ENCODE measurements at regions not wholly inside any gene's neighbourhood (a gene's known extent, or its start where the extent isn't known, plus 50 kb on each side); places are given as distances from the start of the nearest gene placed in this dataset.

- peak; percentile 36 for DNase-seq
Observed at GRCh38 chr14:80446356-80446755, 235.1 kb upstream of the DIO2 start.

- no peak for DNase-seq
Observed at GRCh38 chr14:80445605-80446004, 234.3 kb upstream of the DIO2 start.

- DNase-seq, result peak; percentile 9
Observed at GRCh38 chr14:80434574-80435321, 223.4 kb upstream of the DIO2 start.

GRCh38 chr14:80433811-80434210 is 222.5 kb upstream of the DIO2 start:
- DNase-seq, result no peak

GRCh38 chr14:80428671-80429070 is 217.4 kb upstream of the DIO2 start:
- DNase-seq, result no peak

GRCh38 chr14:80428171-80428570 is 216.9 kb upstream of the DIO2 start:
- DNase-seq, result peak; percentile 53

GRCh38 chr14:80427101-80427500 is 215.8 kb upstream of the DIO2 start:
- peak; percentile 8 for DNase-seq

GRCh38 chr14:80426683-80427082 is 215.4 kb upstream of the DIO2 start:
- peak; percentile 56 for DNase-seq

GRCh38 chr14:80425686-80426085 is 214.4 kb upstream of the DIO2 start:
- peak; percentile 99 for DNase-seq

GRCh38 chr14:80419769-80420168 is 208.5 kb upstream of the DIO2 start:
- DNase-seq, result no peak

GRCh38 chr14:80419345-80419744 is 208.0 kb upstream of the DIO2 start:
- no peak for DNase-seq

GRCh38 chr14:80415636-80416035 is 204.3 kb upstream of the DIO2 start:
- DNase-seq, result no peak

- no peak for DNase-seq
Observed at GRCh38 chr14:80414080-80414479, 202.8 kb upstream of the DIO2 start.

- no peak for DNase-seq
Observed at GRCh38 chr14:80404413-80404812, 193.1 kb upstream of the DIO2 start.

GRCh38 chr14:80403036-80403435 is 191.7 kb upstream of the DIO2 start:
- DNase-seq, result no peak

- no peak for DNase-seq
Observed at GRCh38 chr14:80395031-80395430, 183.7 kb upstream of the DIO2 start.

- DNase-seq, result no peak
Observed at GRCh38 chr14:80393766-80394165, 182.5 kb upstream of the DIO2 start.

GRCh38 chr14:80390906-80391305 is 179.6 kb upstream of the DIO2 start:
- peak; percentile 76 for DNase-seq

GRCh38 chr14:80388980-80389711 is 177.8 kb upstream of the DIO2 start:
- DNase-seq, result peak; percentile 95

GRCh38 chr14:80387563-80387981 is 176.3 kb upstream of the DIO2 start:
- no peak for DNase-seq

GRCh38 chr14:80385336-80385735 is 174.0 kb upstream of the DIO2 start:
- no peak for DNase-seq

- no peak for DNase-seq
Observed at GRCh38 chr14:80383223-80383622, 171.9 kb upstream of the DIO2 start.

GRCh38 chr14:80381807-80382363 is 170.6 kb upstream of the DIO2 start:
- no peak for DNase-seq

GRCh38 chr14:80379035-80379434 is 167.7 kb upstream of the DIO2 start:
- DNase-seq, result no peak
